GM19452 (cell line): ENCODE measurements at regions not wholly inside any gene's neighbourhood (a gene's known extent, or its start where the extent isn't known, plus 50 kb on each side); places are given as distances from the start of the nearest gene placed in this dataset.
"Not testable (repeated sequence)": the region's sequence is repeated elsewhere in the genome, so short reads cannot be mapped to it uniquely, and the experiment has no call there.

Experiments
- ATAC-seq: cut with Tn5 transposase; IDR thresholded peaks from one replicate; pipeline ENCODE4 v1.9.1; 2021; ENCODE audit not compliant: unreplicated experiment

DNA sequence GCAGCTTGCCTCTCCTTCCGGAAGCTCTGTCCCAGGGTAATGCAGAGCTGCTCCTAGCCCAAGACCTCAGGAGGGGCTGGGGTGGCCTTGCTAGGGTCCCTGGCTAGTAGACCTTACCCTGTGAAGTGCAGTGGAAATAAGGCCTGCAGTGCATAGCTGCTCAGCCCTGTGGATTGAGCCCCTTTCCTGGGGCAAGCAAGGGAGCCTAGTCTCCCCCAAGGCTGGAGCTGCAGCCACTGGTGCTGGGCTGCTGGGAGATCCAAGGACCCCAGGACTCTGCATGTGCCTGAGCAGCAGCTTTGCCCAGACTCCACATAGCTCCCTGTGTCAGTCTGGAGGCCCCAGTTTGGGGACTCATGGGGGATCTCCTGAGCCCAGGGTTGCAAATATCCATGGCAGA, 57.9 kb downstream of the FANCF start:
- ATAC-seq = no peak

DNA sequence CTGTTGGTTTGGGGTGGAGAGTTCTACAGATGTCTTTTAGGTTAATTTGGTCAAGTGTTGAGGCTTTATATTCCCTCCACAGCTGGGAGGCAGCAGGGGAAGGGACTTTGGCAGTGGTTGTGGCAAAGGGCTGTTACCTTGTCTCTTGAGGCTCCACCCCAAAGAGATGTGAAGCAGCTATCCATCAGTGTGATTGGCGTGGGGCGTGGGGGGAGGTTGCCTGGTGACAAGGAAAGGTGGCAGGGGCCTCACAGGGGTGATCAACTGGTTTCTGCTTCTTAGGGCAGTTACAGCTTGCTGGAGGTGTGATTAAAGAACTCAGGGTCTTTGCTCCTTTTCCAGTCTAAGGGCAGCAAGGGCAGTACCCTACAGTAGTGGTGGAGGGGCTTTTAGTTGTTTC, 59.3 kb downstream of the FANCF start:
- ATAC-seq = no peak

DNA sequence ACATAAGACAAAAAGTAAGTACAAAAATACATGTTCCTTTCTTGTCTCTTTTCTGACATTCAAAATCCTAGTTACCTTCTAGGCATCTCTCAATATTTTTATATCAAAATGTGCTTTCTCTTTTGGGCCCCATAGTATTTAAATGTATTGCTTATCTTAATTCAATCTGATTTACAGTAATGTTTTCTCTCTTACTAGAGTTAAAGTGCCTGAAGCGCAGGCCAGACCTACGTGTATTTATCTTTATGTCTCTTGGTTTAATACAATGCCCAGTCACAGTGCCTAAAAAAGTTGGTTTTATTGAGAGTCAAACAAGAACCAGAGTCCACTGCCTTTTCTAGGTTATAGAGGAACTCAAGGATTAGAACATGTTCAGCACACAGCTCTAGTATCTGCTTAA, 64.3 kb downstream of the FANCF start:
- no peak for ATAC-seq

DNA sequence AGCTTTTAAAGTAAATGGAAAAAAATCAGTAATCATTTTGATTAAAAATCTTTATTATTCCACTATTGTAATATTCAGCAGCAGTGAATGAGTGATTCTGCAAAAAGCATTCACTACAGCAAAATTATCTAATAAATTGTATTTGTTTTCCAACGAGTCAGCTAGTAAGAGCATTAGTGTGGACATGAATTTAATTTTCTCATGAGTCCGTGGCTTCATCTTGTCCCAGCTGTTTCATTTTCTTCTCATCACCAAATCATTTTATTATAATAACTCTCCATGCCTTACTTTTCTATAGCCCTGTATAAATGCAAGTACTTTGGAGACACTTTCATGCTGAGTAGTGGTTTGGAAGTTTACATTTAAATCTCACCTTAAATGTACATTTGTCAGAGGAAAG, 66.2 kb downstream of the FANCF start:
- no peak for ATAC-seq

DNA sequence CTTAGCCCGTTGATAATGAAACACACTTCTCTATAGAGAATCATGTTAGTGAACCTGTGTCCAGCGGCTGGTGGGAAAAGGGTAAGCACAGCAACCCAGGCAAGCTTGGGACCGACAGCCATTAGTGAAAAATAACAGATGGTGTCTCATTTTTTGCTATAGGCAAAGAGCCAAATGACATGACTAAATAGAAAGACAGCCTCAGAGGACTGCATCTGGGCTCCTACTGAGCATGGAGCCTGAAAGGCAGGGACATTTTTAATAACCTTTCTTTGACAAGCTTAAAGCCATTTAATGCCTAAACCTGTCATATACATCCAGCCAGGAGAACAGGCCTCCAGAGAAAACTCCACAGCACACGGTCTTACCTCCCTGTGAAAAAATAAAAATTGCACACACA, 67.0 kb downstream of the FANCF start:
- no peak for ATAC-seq

DNA sequence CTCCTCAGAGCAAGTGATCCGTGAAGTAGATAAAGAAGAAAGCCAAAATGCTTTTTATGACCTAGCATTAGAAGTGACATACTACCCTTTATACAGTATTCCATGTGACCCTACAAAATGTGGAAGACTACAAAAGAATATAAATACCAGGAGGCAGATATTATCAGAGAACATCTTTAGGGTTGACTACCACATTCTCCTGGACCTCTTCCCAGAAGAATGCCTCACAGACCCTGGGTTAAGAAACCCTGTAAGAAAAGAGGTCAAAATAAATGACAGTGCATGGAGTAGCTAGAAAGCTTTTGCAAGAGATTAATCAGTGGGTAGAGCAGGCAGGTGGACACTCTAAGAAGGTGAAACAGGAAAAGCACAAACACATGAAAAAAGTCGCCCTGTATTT, 69.2 kb downstream of the FANCF start:
- ATAC-seq = no peak

DNA sequence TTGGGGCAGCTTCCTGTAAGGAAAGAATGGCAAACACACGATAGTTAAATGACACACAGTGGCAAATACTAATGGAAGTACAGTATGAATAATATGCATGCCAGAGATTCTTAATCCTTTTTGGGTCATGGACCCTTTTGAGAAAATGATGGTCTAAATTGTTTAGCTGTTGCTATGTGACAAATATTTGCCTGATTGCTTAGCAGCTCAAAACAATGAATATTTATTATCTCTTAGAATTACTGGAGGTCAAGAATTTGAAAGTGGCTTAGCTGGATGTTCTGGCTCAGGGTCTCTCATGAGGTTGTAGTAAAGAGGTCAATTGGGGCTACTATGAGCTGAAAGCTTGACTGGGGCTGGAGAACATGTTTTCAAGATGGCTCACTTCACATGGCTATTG, 69.7 kb downstream of the FANCF start:
- no peak for ATAC-seq

DNA sequence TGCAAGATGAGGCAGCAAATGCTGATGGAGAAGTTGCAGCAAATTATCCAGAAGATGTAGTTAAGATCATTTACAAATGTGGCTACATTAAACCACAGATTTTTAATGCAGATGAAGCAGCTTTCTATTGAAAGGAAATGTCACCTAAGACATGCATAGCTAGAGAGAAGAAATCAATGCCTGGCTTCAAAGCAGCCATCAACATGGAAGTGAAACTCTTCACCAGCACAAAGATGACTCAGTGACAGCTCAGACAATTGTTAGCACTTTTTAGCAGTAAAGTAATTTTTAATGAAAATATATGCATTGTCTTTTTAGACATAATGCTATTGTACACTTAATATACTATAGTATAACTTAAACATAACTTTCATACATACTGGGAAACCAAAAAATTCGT, 71.4 kb downstream of the FANCF start:
- ATAC-seq = peak; percentile 94

DNA sequence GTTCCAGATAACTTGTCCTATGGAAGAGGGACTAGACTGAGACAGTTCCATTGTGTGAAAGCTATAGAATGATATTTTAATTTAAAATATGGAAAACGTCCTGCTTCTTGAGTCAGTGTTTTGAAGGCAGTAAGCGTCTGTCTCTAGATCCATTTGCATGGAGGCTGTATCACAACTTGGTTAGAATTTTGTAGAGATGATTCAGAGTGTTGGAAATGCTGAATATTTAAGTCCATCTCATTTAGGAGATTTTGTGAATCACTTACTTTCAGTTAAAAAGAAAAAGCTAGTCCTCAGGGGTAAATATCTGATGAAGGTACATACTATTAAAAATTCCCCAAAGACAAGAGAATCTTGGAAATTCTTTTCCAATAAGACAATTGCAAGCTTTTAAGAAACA, 72.7 kb downstream of the FANCF start:
- no peak for ATAC-seq

DNA sequence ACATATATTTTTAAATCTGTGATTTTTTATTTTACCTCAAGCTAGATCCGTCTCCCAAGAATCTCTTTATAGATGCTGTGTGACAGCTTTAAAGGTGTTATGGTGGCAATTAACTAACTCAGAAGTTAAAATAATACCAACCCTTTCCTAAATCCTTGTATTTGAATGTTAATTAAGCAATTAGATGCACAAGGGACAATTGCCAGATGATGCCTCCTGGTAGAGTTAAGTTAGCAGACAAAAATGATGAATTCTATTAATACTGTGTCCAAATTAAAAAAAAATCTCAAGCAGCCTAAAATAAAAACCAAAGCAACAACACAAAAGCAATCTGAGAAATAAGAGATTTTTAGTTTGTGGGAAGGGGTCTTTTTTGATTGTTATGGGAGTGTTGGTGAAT, 78.9 kb downstream of the FANCF start:
- ATAC-seq = no peak

DNA sequence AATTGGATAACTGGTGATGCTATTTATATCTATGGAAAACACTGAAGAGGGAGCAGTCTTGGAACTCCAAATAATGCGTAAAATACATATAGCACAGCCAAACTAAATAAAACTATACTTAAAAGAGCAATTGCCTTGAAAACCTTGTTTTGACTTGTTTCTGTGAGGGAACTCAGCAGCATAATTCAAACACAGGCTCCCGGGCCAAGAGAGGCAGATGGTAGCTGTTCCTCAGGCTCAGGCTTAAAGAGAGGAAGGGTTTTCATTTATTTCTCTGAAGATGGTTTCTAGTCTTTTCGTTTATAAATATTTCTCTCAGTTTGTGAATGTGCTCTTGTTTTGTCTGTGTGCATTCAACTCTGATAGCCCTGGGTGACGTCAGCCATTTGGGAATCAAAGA, 82.4 kb downstream of the FANCF start:
- ATAC-seq = no peak

DNA sequence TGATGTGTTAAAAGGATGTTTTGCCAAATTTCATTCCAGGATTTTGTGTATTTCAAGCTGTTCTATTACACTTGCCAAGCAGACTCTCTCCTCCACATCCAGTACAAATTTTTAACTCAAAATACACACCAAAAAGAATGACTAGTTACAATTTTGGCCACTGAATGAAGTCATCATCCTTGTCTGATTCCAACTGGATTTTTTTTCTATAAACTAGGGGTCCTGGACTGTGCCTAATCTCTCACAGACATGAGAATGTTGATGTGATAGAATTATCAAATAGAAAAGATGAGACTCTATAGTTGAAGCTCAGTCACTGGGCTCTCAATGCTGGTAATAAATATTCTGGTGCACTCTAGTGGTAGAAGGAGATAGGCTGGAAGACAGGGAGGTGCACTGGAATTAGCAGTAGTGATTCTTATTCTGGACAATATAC, 85.8 kb downstream of the FANCF start:
- no peak for ATAC-seq

DNA sequence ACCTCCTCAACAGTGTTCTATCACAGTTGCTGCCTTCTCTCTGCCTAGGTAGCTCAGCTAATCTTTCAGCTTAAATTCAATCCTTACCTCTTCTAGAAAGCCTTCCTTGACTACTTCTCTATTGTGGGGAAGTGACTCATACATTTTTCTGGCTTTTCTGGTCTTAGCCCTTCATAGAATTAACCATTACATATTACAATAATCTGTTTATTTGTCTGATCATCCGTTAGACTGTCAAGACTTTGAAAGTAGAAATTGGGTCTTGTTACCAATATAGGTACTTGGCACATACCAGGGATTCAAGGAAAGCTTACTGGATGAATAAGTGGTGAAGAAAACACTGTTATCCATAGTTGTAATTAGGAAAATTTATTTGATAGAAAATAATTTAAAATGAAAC, 89.6 kb downstream of the FANCF start:
- no peak for ATAC-seq

DNA sequence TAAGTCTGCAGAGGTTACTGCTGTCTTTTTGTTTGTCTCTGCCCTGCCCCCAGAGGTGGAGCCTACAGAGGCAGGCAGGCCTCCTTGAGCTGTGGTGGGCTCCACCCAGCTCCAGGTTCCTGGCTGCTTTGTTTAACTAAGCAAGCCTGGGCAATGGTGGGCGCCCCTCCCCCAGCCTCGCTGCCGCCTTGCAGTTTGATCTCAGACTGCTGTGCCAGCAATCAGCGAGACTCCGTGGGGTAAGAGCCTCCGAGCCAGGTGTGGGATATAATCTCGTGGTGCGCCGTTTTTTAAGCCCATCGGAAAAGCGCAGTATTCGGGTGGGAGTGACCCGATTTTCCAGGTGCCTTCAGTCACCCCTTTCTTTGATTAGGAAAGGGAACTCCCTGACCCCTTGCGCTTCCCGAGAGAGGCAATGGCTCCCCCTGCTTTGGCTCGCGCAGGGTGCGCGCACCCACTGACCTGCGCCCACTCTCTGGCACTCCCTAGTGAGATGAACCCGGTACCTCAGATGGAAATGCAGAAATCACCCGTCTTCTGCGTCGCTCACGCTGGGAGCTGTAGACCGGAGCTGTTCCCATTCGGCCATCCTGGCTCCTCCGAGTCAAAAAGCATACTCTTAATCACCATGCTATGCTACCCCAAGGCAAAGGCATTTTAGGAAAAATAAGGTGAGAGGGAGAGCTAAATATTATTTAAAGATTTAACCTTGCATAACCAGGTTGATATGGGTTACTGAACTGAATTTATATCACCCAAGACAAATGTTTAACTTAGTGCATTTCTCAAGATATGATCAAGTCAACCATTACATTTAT, 96.8 kb downstream of the FANCF start:
- not testable (repeated sequence) for ATAC-seq

DNA sequence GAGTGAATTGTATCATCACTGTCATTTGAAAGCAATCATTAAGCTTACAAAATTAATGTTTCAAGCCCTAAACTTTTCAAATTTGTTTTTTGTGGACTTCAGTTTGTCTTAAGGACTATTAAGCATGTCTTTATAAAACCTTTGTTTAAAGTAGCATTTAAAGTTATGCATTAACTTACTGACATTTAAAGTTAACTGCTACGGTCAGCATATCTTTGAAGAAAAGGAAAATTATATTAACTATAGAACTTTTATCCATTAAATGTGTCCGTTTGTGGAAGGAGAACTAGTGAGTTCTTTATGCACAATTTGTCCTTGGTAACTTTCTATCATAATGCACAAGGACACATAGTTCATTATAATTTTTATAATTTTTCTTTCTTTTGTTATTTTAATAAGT, 103.4 kb downstream of the FANCF start:
- ATAC-seq = no peak

DNA sequence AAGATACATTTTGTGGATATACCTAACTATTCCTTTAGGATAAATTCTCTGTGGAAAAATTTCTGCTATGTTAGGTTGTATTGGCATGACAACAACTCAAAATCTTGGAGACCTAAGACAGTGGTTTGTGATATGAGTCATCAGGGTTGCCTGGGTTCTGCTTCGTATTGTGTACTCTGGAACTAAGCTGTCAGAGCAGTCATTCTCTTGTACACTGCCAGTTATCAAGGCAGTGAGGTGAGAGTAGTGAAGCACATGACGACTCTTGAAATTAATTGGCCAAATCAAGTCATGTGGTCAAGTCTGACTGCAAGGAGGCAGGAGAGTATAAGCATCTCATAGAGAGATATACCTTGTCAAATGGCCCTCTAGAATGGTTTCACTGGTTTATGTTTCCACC, 104.4 kb downstream of the FANCF start:
- peak; percentile 56 for ATAC-seq

DNA sequence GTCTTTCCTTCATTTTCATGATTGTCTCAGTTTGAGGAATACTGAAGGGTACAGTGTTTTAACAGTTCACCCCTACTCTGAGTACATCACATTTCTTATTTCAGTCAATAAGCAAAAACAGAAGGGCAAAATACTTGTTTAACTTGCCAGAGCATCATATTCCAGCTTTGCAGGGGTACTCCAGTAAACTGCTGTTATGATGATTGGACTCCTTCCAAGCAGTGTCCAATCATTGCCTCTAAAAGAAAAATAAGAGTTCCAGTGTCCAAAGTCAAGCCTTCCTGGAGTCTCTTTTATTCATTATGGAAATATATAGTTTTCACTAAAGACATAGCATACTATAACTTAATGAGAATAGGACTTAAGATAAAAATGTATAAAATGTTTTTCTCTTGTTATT, 105.1 kb downstream of the FANCF start:
- no peak for ATAC-seq

DNA sequence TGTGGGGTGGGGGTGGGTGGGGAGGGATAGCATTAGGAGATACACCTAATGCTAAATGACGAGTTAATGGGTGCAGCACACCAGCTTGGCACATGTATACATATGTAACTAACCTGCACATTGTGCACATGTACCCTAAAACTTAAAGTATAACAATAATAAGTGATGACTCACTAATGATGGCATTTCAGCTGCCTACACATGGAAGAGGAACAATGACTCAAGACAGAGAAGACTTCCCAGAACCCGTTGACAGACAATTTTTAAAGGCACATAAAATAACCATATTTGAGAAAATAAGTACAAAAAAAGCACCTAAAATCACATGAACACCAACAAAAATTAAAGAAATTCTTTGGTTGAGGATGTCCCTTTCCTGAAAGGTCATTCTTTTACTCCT, 107.3 kb downstream of the FANCF start:
- ATAC-seq = not testable (repeated sequence)

DNA sequence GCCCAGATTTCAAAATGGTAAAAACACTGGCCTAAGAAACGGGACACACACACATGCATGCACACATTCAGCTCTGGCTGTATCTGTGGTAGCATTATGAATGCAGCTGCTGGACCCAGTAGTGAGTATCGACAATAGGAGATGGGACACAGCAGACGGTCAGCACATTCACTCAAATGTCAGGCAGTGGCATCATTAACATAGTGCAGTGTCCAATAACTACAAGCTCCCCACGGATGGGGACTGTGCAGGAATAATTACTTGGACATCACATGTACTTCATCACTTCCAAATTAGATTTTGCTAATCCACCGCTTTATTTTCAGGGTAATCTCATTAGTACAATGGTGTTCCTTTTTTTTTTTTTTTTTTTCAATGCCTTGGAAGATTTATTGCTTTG, 109.5 kb downstream of the FANCF start:
- no peak for ATAC-seq

DNA sequence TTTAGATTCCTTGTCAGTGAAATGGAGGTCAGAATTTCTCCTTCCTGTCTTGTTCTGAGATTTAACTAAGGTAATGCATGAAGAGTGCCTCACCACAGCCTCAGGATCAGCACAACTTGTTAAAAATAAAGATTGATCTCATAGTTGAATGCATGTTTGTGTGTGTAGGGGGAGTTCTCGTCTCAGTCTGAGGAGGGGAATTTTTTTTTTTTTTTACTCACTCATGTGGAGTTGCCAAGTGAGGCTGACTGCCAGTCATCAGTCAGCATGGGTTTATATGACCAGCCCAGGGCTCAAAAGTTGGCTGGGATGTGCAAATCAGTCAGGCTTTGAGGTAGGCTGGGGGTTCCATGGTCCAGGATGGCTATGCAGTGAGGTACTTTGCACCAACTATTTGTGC, 113.2 kb downstream of the FANCF start:
- no peak for ATAC-seq

DNA sequence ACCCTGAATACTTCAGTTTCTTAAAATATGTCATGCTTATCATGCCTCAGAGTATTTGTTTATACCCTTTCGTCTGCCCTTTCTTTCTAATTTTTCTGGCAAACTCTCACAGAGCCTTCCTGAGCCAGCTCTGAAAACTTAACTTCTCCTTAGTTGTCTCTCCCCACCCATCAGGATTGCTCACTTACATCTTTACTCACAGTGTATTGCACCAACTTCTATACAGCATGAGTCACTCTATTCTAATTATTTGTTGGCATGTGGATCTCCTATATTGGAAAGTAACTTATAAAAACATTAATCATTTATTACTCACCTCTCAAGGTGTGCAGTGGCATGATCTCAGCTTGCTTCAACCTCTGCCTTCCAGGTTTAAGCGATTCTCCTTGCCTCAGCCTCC, 114.9 kb downstream of the FANCF start:
- no peak for ATAC-seq

DNA sequence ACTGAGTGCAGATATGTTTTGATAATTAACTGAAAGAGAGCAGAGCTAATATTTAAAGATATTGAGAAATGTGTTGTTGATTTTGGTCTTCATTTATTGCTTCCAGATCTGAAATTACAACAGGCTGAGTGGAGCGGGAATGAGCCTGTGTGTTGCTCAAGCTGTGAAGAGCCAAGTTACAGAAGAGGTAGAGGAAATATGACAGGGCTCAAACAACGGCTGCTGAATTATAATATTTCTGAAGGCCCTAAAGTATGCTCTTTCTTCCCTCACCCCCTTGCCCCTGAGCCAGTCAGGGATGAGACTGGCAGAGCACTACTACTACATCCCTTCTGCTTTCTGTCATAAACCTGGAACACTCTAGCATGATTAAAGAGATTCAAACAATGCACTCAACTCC, 115.6 kb downstream of the FANCF start:
- no peak for ATAC-seq

DNA sequence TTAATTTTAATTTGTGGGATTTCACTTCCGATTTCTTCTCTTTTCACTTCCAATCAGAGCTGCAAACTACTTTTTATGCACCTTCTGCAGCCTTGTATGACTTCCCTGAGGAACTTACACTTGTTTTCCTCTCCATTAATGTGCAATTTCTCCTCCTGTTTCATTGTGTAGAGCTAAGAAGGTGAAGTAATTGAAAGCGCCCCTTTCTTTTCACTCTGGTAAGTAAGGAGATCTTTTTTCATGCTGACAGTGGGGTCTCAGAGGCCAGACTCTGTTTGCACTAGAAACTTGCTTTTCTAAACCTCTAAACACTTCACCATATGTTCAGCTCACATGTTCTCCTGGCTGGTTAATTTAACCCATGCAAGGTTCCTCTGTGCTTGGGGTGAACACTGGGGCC, 117.0 kb downstream of the FANCF start:
- ATAC-seq = no peak
